SK-N-MC (cell line): ENCODE measurements at regions not wholly inside any gene's neighbourhood (a gene's known extent, or its start where the extent isn't known, plus 50 kb on each side); places are given as distances from the start of the nearest gene placed in this dataset.

Source experiments
- DNase-seq: peaks from one replicate; pipeline ENCODE4 v3.0.0-alpha.2; 2011; ENCODE audit warnings: low read depth, low spot score
- H3K27ac ChIP-seq: fragments of 200-600 bp; sonication (generic); 2 replicates; pipeline ENCODE4 v1.5.1; 2016; ENCODE audit warnings: mixed run types
- H3K36me3 ChIP-seq: fragments of 200-600 bp; sonication (generic); 2 replicates; pipeline ENCODE4 v1.6.1; 2017; ENCODE audit warnings: antibody characterized with exemption, low read length, mixed read lengths; ENCODE audit not compliant: insufficient read depth
- H3K4me3 ChIP-seq: fragments of 200-600 bp; sonication (generic); 2 replicates; pipeline ENCODE4 v1.5.1; 2016
- H3K9ac ChIP-seq: fragments of 200-600 bp; sonication (generic); 2 replicates; pipeline ENCODE4 v1.8.0; 2017; ENCODE audit warnings: mixed run types, mixed read lengths; ENCODE audit not compliant: insufficient read length
- H3K9me3 ChIP-seq: fragments of 200-600 bp; sonication (generic); 2 replicates; pipeline ENCODE4 v1.6.1; 2017; ENCODE audit warnings: low read depth, mild to moderate bottlenecking, antibody characterized with exemption, low read length, moderate library complexity, mixed read lengths
- EZH2 ChIP-seq: fragments of 200-600 bp; sonication (generic); IDR thresholded peaks from one replicate; pipeline ENCODE4 v1.6.1; 2017; ENCODE audit warnings: antibody characterized with exemption
- FOXP2 ChIP-seq: optimal IDR thresholded peaks from 2 replicates; pipeline ENCODE3; 2011; ENCODE audit warnings: mild to moderate bottlenecking, moderate library complexity; ENCODE audit not compliant: insufficient read depth; ENCODE audit errors: extremely low read length, control extremely low read depth
- POLR2AphosphoS5 ChIP-seq: IDR thresholded peaks from 2 replicates; pipeline ENCODE4 v1.6.1; 2012; ENCODE audit warnings: mild to moderate bottlenecking, low read depth, low read length, borderline replicate concordance

- H3K27ac ChIP-seq: no peak overlapping the region
- no peak overlapping the region for H3K9ac ChIP-seq
- no peaks in the 10 kb centered on the region for H3K9me3 ChIP-seq
- no peaks in the 10 kb centered on the region for H3K36me3 ChIP-seq
- no peak overlapping the region for H3K4me3 ChIP-seq
- no peak for DNase-seq
- TF ChIP-seq FOXP2 (no peak), POLR2AphosphoS5 (no peak), EZH2 (no peak)
Measured at GRCh38 chr1:118773656-118774055, 214.5 kb downstream of the TBX15 start.

GRCh38 chr1:118767971-118768370, 220.2 kb downstream of the TBX15 start:
- Histone ChIP-seq H3K9me3 (no peaks in the 10 kb centered on the region), H3K27ac (no peak overlapping the region), H3K4me3 (no peak overlapping the region), H3K9ac (no peak overlapping the region), H3K36me3 (no peaks in the 10 kb centered on the region)
- no peak for DNase-seq
- TF ChIP-seq EZH2 (no peak), FOXP2 (no peak), POLR2AphosphoS5 (no peak)

GRCh38 chr1:118753976-118754375, 234.2 kb downstream of the TBX15 start:
- Histone ChIP-seq H3K9ac (no peak overlapping the region), H3K9me3 (no peaks in the 10 kb centered on the region), H3K36me3 (no peaks in the 10 kb centered on the region), H3K4me3 (no peak overlapping the region), H3K27ac (no peak overlapping the region)
- no peak for DNase-seq
- no peak for TF ChIP-seq POLR2AphosphoS5
- TF ChIP-seq EZH2: no peak
- TF ChIP-seq FOXP2: no peak

- Histone ChIP-seq H3K9ac (no peak overlapping the region), H3K9me3 (no peaks in the 10 kb centered on the region), H3K27ac (no peak overlapping the region), H3K36me3 (no peaks in the 10 kb centered on the region), H3K4me3 (no peak overlapping the region)
- no peak for DNase-seq
- TF ChIP-seq FOXP2 (no peak), EZH2 (no peak), POLR2AphosphoS5 (no peak)
Measured at GRCh38 chr1:118751166-118751565, 237.0 kb downstream of the TBX15 start.

- Histone ChIP-seq H3K9ac (no peak overlapping the region), H3K4me3 (no peak overlapping the region), H3K36me3 (no peaks in the 10 kb centered on the region), H3K9me3 (no peaks in the 10 kb centered on the region), H3K27ac (no peak overlapping the region)
- DNase-seq: no peak
- TF ChIP-seq POLR2AphosphoS5: no peak
- no peak for TF ChIP-seq FOXP2
- TF ChIP-seq EZH2: no peak
Measured at GRCh38 chr1:118744420-118744819, 243.7 kb downstream of the TBX15 start.

- H3K9ac ChIP-seq: no peak overlapping the region
- no peaks in the 10 kb centered on the region for H3K9me3 ChIP-seq
- DNase-seq: no peak
- no peak overlapping the region for H3K4me3 ChIP-seq
- no peaks in the 10 kb centered on the region for H3K36me3 ChIP-seq
- TF ChIP-seq EZH2: no peak
- no peak for TF ChIP-seq FOXP2
- no peak for TF ChIP-seq POLR2AphosphoS5
- H3K27ac ChIP-seq: no peak overlapping the region
Measured at GRCh38 chr1:118739501-118739900, 248.6 kb downstream of the TBX15 start.

GRCh38 chr1:118736322-118736721, 251.8 kb downstream of the TBX15 start:
- H3K36me3 ChIP-seq: no peaks in the 10 kb centered on the region
- H3K9ac ChIP-seq: no peak overlapping the region
- no peak for DNase-seq

GRCh38 chr1:118717893-118718292, 270.2 kb downstream of the TBX15 start:
- Histone ChIP-seq H3K4me3 (no peak overlapping the region), H3K36me3 (no peaks in the 10 kb centered on the region), H3K9me3 (no peaks in the 10 kb centered on the region), H3K9ac (no peak overlapping the region), H3K27ac (no peak overlapping the region)
- no peak for DNase-seq
- TF ChIP-seq FOXP2: no peak
- no peak for TF ChIP-seq EZH2
- no peak for TF ChIP-seq POLR2AphosphoS5

More at GRCh38 chr1:118736322-118736721, 251.8 kb downstream of the TBX15 start:
- Histone ChIP-seq H3K9me3 (no peaks in the 10 kb centered on the region), H3K4me3 (no peak overlapping the region), H3K27ac (no peak overlapping the region)
- no peak for TF ChIP-seq FOXP2
- TF ChIP-seq EZH2: no peak
- no peak for TF ChIP-seq POLR2AphosphoS5

- no peak overlapping the region for H3K9ac ChIP-seq
- H3K36me3 ChIP-seq: no peaks in the 10 kb centered on the region
- TF ChIP-seq EZH2: no peak
- TF ChIP-seq FOXP2: no peak
- no peak for TF ChIP-seq POLR2AphosphoS5
- DNase-seq: no peak
- no peak overlapping the region for H3K4me3 ChIP-seq
- no peaks in the 10 kb centered on the region for H3K9me3 ChIP-seq
- H3K27ac ChIP-seq: no peak overlapping the region
Measured at GRCh38 chr1:118716775-118717174, 271.4 kb downstream of the TBX15 start.

GRCh38 chr1:118711356-118711755, 276.8 kb downstream of the TBX15 start:
- Histone ChIP-seq H3K36me3 (no peaks in the 10 kb centered on the region), H3K9me3 (no peaks in the 10 kb centered on the region), H3K9ac (no peak overlapping the region), H3K27ac (no peak overlapping the region), H3K4me3 (no peak overlapping the region)
- TF ChIP-seq EZH2 (no peak), POLR2AphosphoS5 (no peak), FOXP2 (no peak)
- no peak for DNase-seq
